OCI-LY1 (cell line): ENCODE measurements at regions not wholly inside any gene's neighbourhood (a gene's known extent, or its start where the extent isn't known, plus 50 kb on each side); places are given as distances from the start of the nearest gene placed in this dataset.

Source experiments
- H2AFZ ChIP-seq: fragments of 200-600 bp; sonication (generic), shearing (Covaris generic); 2 replicates; pipeline ENCODE4 v1.6.0; 2014; ENCODE audit warnings: antibody characterized with exemption, mild to moderate bottlenecking, low read length
- H3F3A ChIP-seq: fragments of 200-600 bp; sonication (generic), shearing (Covaris generic); 2 replicates; pipeline ENCODE4 v1.6.0; 2014; ENCODE audit warnings: mild to moderate bottlenecking, antibody characterized with exemption, low read length, moderate library complexity; ENCODE audit not compliant: insufficient read depth
- H3K27ac ChIP-seq: fragments of 200-600 bp; sonication (generic); 2 replicates; pipeline ENCODE4 v1.5.1; 2014; ENCODE audit warnings: low read length, mixed run types, mild to moderate bottlenecking, low read depth; ENCODE audit not compliant: poor library complexity, severe bottlenecking
- H3K27me3 ChIP-seq: fragments of 200-600 bp; sonication (generic); 2 replicates; pipeline ENCODE4 v1.6.0; 2014; ENCODE audit warnings: antibody characterized with exemption, mild to moderate bottlenecking, low read length, moderate library complexity; ENCODE audit not compliant: insufficient read depth
- H3K36me3 ChIP-seq: fragments of 200-600 bp; sonication (generic); 2 replicates; pipeline ENCODE4 v1.6.1; 2014; ENCODE audit warnings: mild to moderate bottlenecking, antibody characterized with exemption, low read length, moderate library complexity, mixed read lengths; ENCODE audit not compliant: insufficient read depth
- H3K4me1 ChIP-seq: fragments of 200-600 bp; sonication (generic); 2 replicates; pipeline ENCODE4 v1.5.1; 2014; ENCODE audit warnings: mild to moderate bottlenecking, low read length, moderate library complexity; ENCODE audit not compliant: insufficient read depth, severe bottlenecking
- H3K4me2 ChIP-seq: fragments of 200-600 bp; sonication (generic), shearing (Covaris generic); 2 replicates; pipeline ENCODE4 v1.6.1; 2014; ENCODE audit warnings: low read length
- H3K4me3 ChIP-seq: fragments of 200-600 bp; sonication (generic); 2 replicates; pipeline ENCODE4 v1.5.1; 2014; ENCODE audit warnings: low read length, low read depth, mild to moderate bottlenecking, mixed read lengths; ENCODE audit not compliant: poor library complexity, severe bottlenecking
- H3K79me2 ChIP-seq: fragments of 200-600 bp; shearing (Covaris generic); 2 replicates; pipeline ENCODE4 v1.6.1; 2016; ENCODE audit warnings: mixed run types, low read length, mixed read lengths; ENCODE audit not compliant: insufficient read depth
- H3K9ac ChIP-seq: fragments of 200-600 bp; sonication (generic), shearing (Covaris generic); 2 replicates; pipeline ENCODE4 v1.6.1; 2014; ENCODE audit warnings: mild to moderate bottlenecking, low read length, mixed read lengths
- H3K9me2 ChIP-seq: fragments of 200-600 bp; sonication (generic), shearing (Covaris generic); 2 replicates; pipeline ENCODE4 v1.6.1; 2014; ENCODE audit warnings: low read depth, mild to moderate bottlenecking, low read length, mixed read lengths
- H3K9me3 ChIP-seq: fragments of 200-600 bp; shearing (Covaris generic); 2 replicates; pipeline ENCODE4 v1.6.1; 2014; ENCODE audit warnings: low read length, mixed read lengths
- H4K20me1 ChIP-seq: fragments of 200-600 bp; sonication (generic), shearing (Covaris generic); 2 replicates; pipeline ENCODE4 v1.6.0; 2016; ENCODE audit warnings: mild to moderate bottlenecking, low read length; ENCODE audit not compliant: insufficient read depth
- CTCF ChIP-seq: fragments of 200-600 bp; sonication (generic), shearing (Covaris generic); IDR thresholded peaks from 2 replicates; pipeline ENCODE4 v1.5.1; 2017; ENCODE audit warnings: mild to moderate bottlenecking, antibody characterized with exemption, low read length, moderate library complexity, mixed read lengths
- EZH2 ChIP-seq: fragments of 200-600 bp; sonication (generic), shearing (Covaris generic); IDR thresholded peaks from 2 replicates; pipeline ENCODE4 v1.8.0; 2017; ENCODE audit warnings: borderline replicate concordance, mixed run types, mild to moderate bottlenecking, antibody characterized with exemption, low read length, moderate library complexity, mixed read lengths

GRCh38 chr9:747567-747966, 93.9 kb upstream of the DMRT1 start:
- H3F3A ChIP-seq: no peaks in the 10 kb centered on the region
- H3K4me1 ChIP-seq: peaks cover 25% of the 10 kb centered on the region
- H3K27ac ChIP-seq: no peak overlapping the region
- peaks cover 18% of the 10 kb centered on the region; the same call in 1 of the 2 replicates for H3K36me3 ChIP-seq
- H3K79me2 ChIP-seq: no peaks in the 10 kb centered on the region
- H4K20me1 ChIP-seq: no peaks in the 10 kb centered on the region
- H3K4me3 ChIP-seq: no peak overlapping the region
- no peaks in the 10 kb centered on the region for H3K27me3 ChIP-seq
- no peaks in the 10 kb centered on the region for H3K9me3 ChIP-seq
- H3K9me2 ChIP-seq: no peaks in the 10 kb centered on the region
- TF ChIP-seq CTCF (no peak), EZH2 (no peak)
- H3K4me2 ChIP-seq: no peak overlapping the region
- H2AFZ ChIP-seq: no peak overlapping the region
- H3K9ac ChIP-seq: no peak overlapping the region

- Histone ChIP-seq H4K20me1 (no peaks in the 10 kb centered on the region), H3K4me1 (peaks cover 25% of the 10 kb centered on the region), H3K9me3 (no peaks in the 10 kb centered on the region), H3K36me3 (peaks cover 10% of the 10 kb centered on the region; the same call in 1 of the 2 replicates), H3K27me3 (no peaks in the 10 kb centered on the region), H3F3A (no peaks in the 10 kb centered on the region), H3K4me3 (no peak overlapping the region), H3K4me2 (no peak overlapping the region), H3K79me2 (no peaks in the 10 kb centered on the region), H3K9ac (no peak overlapping the region), H3K9me2 (no peaks in the 10 kb centered on the region), H3K27ac (no peak overlapping the region), H2AFZ (no peak overlapping the region)
- TF ChIP-seq EZH2 (no peak), CTCF (no peak)
Measured at GRCh38 chr9:748861-749497, 92.5 kb upstream of the DMRT1 start.

GRCh38 chr9:749716-750115, 91.8 kb upstream of the DMRT1 start:
- H3K27me3 ChIP-seq: no peaks in the 10 kb centered on the region
- H3K9ac ChIP-seq: no peak overlapping the region
- no peaks in the 10 kb centered on the region for H3K9me3 ChIP-seq
- no peak overlapping the region for H2AFZ ChIP-seq
- no peaks in the 10 kb centered on the region for H3K9me2 ChIP-seq
- H3K36me3 ChIP-seq: peaks cover 4% of the 10 kb centered on the region; the same call in 1 of the 2 replicates
- H3K79me2 ChIP-seq: no peaks in the 10 kb centered on the region
- H3K4me2 ChIP-seq: no peak overlapping the region; the same call in 1 of the 2 replicates
- H4K20me1 ChIP-seq: no peaks in the 10 kb centered on the region
- H3K4me1 ChIP-seq: peaks cover 25% of the 10 kb centered on the region
- H3F3A ChIP-seq: no peaks in the 10 kb centered on the region
- no peak overlapping the region for H3K4me3 ChIP-seq
- TF ChIP-seq EZH2: no peak
- TF ChIP-seq CTCF: no peak
- H3K27ac ChIP-seq: no peak overlapping the region
